ENCODE measurements at regions not wholly inside any gene's neighbourhood (a gene's known extent, or its start where the extent isn't known, plus 50 kb on each side); places are given as distances from the start of the nearest gene placed in this dataset.
"Not testable (repeated sequence)": the region's sequence is repeated elsewhere in the genome, so short reads cannot be mapped to it uniquely, and the experiment has no call there.

DNA sequence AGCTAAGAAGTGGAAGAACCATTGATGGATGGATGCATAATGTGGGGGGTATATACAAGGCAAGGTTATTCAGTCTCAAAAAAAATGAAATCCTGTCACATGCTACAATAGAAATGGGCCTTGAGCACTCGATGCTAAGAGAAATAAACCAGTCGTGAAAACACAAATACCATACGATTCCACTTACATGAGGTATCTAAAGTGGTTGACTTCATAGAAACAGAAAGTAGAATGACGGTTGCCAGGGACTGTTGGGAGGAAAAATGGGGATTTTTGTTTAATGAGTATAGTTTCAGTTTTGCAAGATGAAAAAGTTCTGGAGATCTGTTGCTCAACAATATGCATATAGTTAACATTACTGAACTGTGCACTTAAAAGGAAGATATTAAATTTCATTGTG lies 223.6 kb upstream of the NLGN4Y start:
- Mint-ChIP-seq H3K27ac (peak overlapping the region in 1 of 2 donors; percentile 70), H3K9me3 (no peaks in the 10 kb centered on the region), H3K4me3 (peak overlapping the region; percentile 76), H3K27me3 (no peaks in the 10 kb centered on the region), H3K36me3 (no peaks in the 10 kb centered on the region), H3K4me1 (ENCODE audit: low read depth in 2 of 2) (peaks cover 0 to 17% of the 10 kb centered on the region in 2 donors)
- DNase-seq (ENCODE audit: low spot score) = no peak
- ATAC-seq = peak in 1 of 2 donors; percentile 48

DNA sequence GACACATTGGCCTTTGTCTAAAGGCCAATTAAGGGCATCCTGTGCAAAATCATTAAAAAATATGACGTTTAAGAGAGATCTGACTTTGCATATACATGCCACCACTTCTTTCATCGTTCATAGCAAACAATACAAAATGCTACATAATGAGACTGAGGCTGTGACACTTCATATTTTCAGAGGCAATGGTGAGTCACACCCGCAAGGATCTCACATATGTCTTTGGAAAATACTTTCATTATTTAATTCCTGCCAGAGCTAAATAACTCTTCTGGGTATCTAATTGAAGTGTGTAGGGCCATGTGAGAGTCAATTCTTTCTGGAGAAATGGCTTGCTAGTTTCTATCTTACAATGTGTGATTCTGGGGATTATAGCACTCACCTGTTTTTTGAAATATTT lies 222.8 kb upstream of the NLGN4Y start:
- DNase-seq (ENCODE audit: low spot score) (no peak), ATAC-seq (peak in 1 of 2 donors; percentile 79)
- Mint-ChIP-seq H3K4me3 (peak overlapping the region; percentile 76), H3K9me3 (no peaks in the 10 kb centered on the region), H3K36me3 (no peaks in the 10 kb centered on the region), H3K27ac (peak overlapping the region in 1 of 2 donors; percentile 70), H3K4me1 (ENCODE audit: low read depth in 2 of 2) (peaks cover 0 to 17% of the 10 kb centered on the region in 2 donors), H3K27me3 (no peaks in the 10 kb centered on the region)

GRCh38 chrY:14328677-14329345 lies 195.5 kb upstream of the NLGN4Y start:
- peaks cover 0 to 12% of the 10 kb centered on the region in 2 donors for H3K4me1 Mint-ChIP-seq (ENCODE audit: low read depth in 2 of 2)
- H3K27me3 Mint-ChIP-seq = no peaks in the 10 kb centered on the region
- H3K36me3 Mint-ChIP-seq = no peaks in the 10 kb centered on the region
- no peaks in the 10 kb centered on the region for H3K9me3 Mint-ChIP-seq
- H3K4me3 Mint-ChIP-seq = peak overlapping the region; percentile 5
- ATAC-seq (no peak), DNase-seq (ENCODE audit: low spot score) (no peak)
- H3K27ac Mint-ChIP-seq = peak overlapping the region in 1 of 2 donors; percentile 48

- Mint-ChIP-seq H3K36me3 (no peaks in the 10 kb centered on the region), H3K9me3 (no peaks in the 10 kb centered on the region)
- no peak for ATAC-seq
These were observed 194.0 kb upstream of the NLGN4Y start for GRCh38 chrY:14330362-14330761.

GRCh38 chrY:14339524-14339923 lies 184.8 kb upstream of the NLGN4Y start:
- ATAC-seq = no peak
- Mint-ChIP-seq H3K4me3 (peak overlapping the region; percentile 87), H3K27ac (peak overlapping the region in 1 of 2 donors; percentile 95), H3K9me3 (no peaks in the 10 kb centered on the region), H3K4me1 (ENCODE audit: low read depth in 2 of 2) (peaks cover 0 to 42% of the 10 kb centered on the region in 2 donors), H3K27me3 (no peaks in the 10 kb centered on the region), H3K36me3 (peaks cover 15% of the 10 kb centered on the region)
- DNase-seq (ENCODE audit: low spot score) = no peak

More at GRCh38 chrY:14330362-14330761, 194.0 kb upstream of the NLGN4Y start:
- DNase-seq (ENCODE audit: low spot score) = no peak
- no peak overlapping the region for H3K27ac Mint-ChIP-seq
- peaks cover 0 to 12% of the 10 kb centered on the region in 2 donors for H3K4me1 Mint-ChIP-seq (ENCODE audit: low read depth in 2 of 2)
- H3K4me3 Mint-ChIP-seq = no peak overlapping the region
- H3K27me3 Mint-ChIP-seq = no peaks in the 10 kb centered on the region

DNA sequence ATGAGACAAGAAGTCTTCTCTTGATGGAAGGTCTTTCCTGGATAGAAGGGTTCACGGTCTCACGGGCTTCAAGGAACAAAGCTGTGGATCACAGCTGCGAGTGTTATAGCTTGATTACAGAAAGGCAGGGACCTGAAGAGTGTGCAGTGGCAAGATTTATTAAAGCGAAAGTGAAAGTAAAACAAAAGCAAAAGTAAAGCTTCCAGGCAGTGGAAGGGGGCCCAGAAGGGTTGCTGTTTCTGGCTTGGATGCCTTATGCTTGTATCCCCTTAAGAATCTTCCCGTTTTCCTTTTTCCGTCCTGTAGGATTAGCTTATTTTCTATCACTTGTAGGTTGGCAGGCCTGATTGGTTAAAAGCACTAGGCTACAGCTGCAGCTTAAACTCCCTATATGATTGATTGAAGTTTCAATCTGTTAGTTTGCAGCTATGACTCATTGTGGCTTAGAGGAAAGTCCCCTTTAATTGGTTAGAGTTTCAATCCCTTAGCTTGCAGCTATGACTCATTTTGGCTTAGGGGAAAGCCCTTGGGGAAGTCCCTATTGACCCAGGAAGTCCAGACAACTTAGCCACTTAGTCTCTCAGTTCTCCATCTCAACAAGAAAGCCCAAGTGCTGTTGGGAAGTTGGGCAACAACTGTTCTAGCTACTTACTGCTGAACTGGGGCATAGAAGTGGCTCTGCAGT lies 183.7 kb upstream of the NLGN4Y start:
- Mint-ChIP-seq H3K27me3 (no peaks in the 10 kb centered on the region), H3K27ac (peak overlapping the region in 1 of 2 donors; percentile 95), H3K36me3 (peaks cover 15% of the 10 kb centered on the region), H3K4me1 (ENCODE audit: low read depth in 2 of 2) (peaks cover 0 to 53% of the 10 kb centered on the region in 2 donors), H3K9me3 (no peaks in the 10 kb centered on the region), H3K4me3 (peak overlapping the region; percentile 87)
- ATAC-seq (peak in 1 of 2 donors; percentile 82), DNase-seq (ENCODE audit: low spot score) (no peak)

DNA sequence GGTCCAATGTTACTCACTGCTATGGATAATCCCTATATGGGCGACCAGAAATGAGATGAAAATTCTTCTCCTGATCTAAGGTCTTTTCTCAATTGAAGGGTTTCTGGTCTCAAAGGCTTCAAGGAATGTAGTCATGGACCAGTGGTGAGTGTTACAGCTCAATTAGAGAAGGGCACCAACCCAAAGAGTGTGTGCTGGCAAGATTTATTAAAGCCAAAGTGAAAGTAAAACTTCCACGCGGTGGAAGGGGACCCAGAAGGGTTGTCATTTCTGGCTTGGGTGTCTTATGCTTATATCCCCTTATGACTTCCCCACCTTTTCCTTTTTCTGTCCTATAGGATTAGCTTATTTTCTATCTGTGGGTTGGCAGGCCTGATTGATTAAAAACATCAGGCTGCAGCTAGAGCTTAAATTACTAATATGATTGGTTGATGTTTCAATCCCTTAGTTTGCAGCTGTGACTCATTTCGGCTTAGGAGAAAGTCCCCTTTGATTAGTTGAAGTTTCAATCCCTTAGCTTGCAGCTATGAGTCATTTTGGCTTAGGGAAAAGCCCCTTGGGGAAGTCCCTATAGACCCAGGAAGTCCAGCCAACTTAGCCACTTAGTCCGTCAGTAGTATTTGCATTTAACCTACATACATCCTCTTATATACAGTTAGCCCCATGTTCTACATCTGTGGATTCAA lies 179.5 kb upstream of the NLGN4Y start:
- peak in 1 of 2 donors; percentile 75 for ATAC-seq
- H3K27me3 Mint-ChIP-seq = no peaks in the 10 kb centered on the region
- no peak for DNase-seq (ENCODE audit: low spot score)
- peaks cover 0 to 57% of the 10 kb centered on the region in 2 donors for H3K4me1 Mint-ChIP-seq (ENCODE audit: low read depth in 2 of 2)
- H3K4me3 Mint-ChIP-seq = peak overlapping the region; percentile 72
- peak overlapping the region in 1 of 2 donors; percentile 84 for H3K27ac Mint-ChIP-seq
- peaks cover 15% of the 10 kb centered on the region for H3K36me3 Mint-ChIP-seq
- no peaks in the 10 kb centered on the region for H3K9me3 Mint-ChIP-seq

DNA sequence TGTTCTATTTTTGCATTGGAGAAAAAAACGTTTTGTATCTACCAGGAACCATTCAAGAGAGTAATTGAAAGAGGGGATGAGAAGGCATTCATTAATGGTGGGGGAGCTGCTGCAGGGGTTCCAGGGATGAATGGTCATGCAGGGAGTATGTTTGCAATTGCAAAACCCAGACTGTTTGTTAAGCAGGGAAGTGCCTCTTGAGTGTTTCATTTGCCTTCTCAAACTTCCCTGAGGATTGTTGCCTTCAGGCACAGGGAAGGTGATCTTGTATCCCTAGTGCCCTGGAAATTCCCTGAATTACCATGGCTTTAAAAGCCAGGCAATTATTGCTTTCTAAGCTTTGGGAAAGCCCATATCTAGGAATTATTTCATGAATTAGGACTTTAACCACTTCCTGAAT lies 172.7 kb upstream of the NLGN4Y start:
- H3K4me1 Mint-ChIP-seq (ENCODE audit: low read depth in 2 of 2) = peaks cover 0 to 13% of the 10 kb centered on the region in 2 donors
- no peaks in the 10 kb centered on the region for H3K27me3 Mint-ChIP-seq
- ATAC-seq (no peak), DNase-seq (ENCODE audit: low spot score) (no peak)
- no peak overlapping the region for H3K27ac Mint-ChIP-seq
- H3K4me3 Mint-ChIP-seq = no peak overlapping the region
- H3K36me3 Mint-ChIP-seq = peaks cover 13% of the 10 kb centered on the region
- no peaks in the 10 kb centered on the region for H3K9me3 Mint-ChIP-seq

DNA sequence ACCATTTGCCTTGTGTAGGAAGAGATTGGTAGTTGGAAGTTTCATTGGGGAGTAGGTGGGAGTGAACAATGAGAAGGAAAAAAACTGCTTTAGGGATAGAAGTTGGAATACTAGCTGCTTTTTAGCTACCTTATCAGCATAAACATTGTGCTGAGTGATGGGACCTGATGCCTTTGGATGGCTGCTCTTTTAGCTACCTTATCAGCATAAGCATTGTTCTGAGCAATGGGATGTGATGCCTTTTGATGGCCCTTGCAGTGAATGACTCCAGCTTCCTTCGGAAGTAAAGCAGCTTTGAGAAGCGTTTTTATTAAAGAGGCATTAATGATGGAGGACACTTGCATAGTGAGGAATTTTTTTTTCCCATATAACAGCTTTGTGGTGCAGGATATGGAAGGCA lies 168.2 kb upstream of the NLGN4Y start:
- Mint-ChIP-seq H3K4me1 (ENCODE audit: low read depth in 2 of 2) (no peaks in the 10 kb centered on the region), H3K9me3 (no peaks in the 10 kb centered on the region), H3K27ac (no peak overlapping the region), H3K27me3 (peaks cover 0 to 14% of the 10 kb centered on the region in 2 donors), H3K4me3 (no peak overlapping the region), H3K36me3 (peaks cover 28% of the 10 kb centered on the region)
- no peak for DNase-seq (ENCODE audit: low spot score)
- ATAC-seq = no peak

DNA sequence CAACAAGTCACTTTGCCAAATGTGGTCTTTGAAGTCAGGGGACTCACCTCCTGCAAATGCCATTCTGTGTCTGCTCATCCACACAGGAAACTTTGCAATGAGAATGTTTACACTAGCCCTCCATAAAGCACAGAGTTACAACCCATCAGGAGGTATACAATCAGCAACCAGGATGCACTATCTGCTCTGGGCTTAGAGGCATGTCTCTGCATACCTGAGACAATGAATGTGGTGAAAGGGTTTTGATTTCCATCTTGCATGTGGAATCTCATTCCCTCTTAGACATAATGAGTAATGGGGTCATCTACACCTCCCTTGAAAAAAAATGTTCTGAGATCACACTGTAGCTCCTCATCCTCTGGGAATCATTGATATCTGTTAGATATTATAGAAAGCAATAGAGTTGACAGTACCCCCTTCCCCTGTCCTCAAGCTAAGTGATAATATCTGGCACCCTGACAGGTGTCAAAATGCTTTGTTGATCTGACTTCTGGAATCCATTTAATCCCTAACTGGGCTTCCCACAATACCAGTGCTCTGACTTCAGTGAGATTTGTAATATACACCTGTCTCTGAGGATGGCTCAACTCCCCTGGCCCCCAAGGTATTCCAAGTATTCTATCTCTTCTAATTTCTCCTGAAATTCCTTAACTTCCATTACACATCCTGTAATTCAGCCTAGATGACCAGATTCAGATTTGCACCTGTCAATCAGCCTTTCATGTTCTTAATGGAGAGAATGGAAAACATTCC lies 163.4 kb upstream of the NLGN4Y start:
- no peak overlapping the region for H3K27ac Mint-ChIP-seq
- H3K36me3 Mint-ChIP-seq = peaks cover 21% of the 10 kb centered on the region
- ATAC-seq (no peak), DNase-seq (ENCODE audit: low spot score) (no peak)
- H3K4me3 Mint-ChIP-seq = no peak overlapping the region
- peaks cover 0 to 18% of the 10 kb centered on the region in 2 donors for H3K27me3 Mint-ChIP-seq
- H3K4me1 Mint-ChIP-seq (ENCODE audit: low read depth in 2 of 2) = no peaks in the 10 kb centered on the region
- no peaks in the 10 kb centered on the region for H3K9me3 Mint-ChIP-seq

DNA sequence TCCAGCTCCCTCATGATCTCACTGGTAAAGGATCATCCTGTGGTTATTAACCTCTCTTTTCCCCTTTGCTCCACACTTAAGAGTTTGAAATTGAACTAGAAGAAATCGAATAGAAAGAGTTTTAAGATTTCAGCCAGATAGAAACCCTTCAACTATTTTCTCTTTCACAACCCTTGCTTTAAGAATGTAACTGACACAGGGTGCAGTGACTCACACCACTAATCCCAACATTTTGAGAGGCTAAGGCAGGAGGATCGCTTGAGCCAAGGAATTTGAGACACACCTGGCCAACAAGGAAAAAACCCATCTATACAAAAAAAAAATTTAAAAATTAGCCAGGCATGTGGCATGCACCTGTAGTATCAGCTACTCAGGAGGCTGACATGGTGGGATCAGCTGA lies 150.7 kb upstream of the NLGN4Y start:
- Mint-ChIP-seq H3K4me1 (ENCODE audit: low read depth in 2 of 2) (no peaks in the 10 kb centered on the region), H3K27ac (no peak overlapping the region), H3K36me3 (no peaks in the 10 kb centered on the region), H3K9me3 (no peaks in the 10 kb centered on the region), H3K27me3 (no peaks in the 10 kb centered on the region), H3K4me3 (no peak overlapping the region)
- DNase-seq (ENCODE audit: low spot score) (no peak), ATAC-seq (no peak)

GRCh38 chrY:14378217-14378616 lies 146.1 kb upstream of the NLGN4Y start:
- no peak overlapping the region for H3K27ac Mint-ChIP-seq
- no peak for DNase-seq (ENCODE audit: low spot score)
- no peak for ATAC-seq
- peaks cover 0 to 9% of the 10 kb centered on the region in 2 donors for H3K27me3 Mint-ChIP-seq
- no peaks in the 10 kb centered on the region for H3K9me3 Mint-ChIP-seq
- H3K36me3 Mint-ChIP-seq = no peaks in the 10 kb centered on the region
- H3K4me1 Mint-ChIP-seq (ENCODE audit: low read depth in 2 of 2) = peaks cover 0 to 6% of the 10 kb centered on the region in 2 donors
- no peak overlapping the region for H3K4me3 Mint-ChIP-seq

DNA sequence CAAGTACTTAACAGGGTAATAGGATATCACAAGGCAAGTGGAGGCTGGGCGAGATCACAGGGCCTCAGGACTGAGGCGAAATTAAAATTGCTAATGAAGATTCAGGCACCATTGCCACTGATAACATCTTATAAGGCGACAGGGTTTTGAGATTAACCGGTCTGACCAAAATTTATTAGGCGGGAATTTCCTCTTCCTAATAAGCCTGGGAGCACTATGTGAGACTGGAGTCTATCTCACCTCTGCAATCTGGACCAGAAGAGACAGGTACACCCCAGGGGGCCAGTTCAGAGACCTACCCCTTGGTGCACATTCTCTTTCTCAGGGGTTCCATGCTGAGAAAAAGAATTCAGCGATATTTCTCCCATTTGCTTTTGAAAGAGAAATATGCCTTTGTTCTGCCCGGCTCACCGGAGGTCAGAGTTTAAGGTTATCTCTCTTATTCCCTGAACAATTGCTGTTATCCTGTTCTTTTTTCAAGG lies 113.7 kb upstream of the NLGN4Y start:
- not testable (repeated sequence) for H3K27ac Mint-ChIP-seq; H3K4me3 Mint-ChIP-seq; H3K36me3 Mint-ChIP-seq; ATAC-seq; H3K27me3 Mint-ChIP-seq; DNase-seq (ENCODE audit: low spot score); H3K9me3 Mint-ChIP-seq; H3K4me1 Mint-ChIP-seq (ENCODE audit: low read depth in 2 of 2)
